ENCODE measurements at regions not wholly inside any gene's neighbourhood (a gene's known extent, or its start where the extent isn't known, plus 50 kb on each side); places are given as distances from the start of the nearest gene placed in this dataset.
"Not testable (repeated sequence)": the region's sequence is repeated elsewhere in the genome, so short reads cannot be mapped to it uniquely, and the experiment has no call there.

DNA sequence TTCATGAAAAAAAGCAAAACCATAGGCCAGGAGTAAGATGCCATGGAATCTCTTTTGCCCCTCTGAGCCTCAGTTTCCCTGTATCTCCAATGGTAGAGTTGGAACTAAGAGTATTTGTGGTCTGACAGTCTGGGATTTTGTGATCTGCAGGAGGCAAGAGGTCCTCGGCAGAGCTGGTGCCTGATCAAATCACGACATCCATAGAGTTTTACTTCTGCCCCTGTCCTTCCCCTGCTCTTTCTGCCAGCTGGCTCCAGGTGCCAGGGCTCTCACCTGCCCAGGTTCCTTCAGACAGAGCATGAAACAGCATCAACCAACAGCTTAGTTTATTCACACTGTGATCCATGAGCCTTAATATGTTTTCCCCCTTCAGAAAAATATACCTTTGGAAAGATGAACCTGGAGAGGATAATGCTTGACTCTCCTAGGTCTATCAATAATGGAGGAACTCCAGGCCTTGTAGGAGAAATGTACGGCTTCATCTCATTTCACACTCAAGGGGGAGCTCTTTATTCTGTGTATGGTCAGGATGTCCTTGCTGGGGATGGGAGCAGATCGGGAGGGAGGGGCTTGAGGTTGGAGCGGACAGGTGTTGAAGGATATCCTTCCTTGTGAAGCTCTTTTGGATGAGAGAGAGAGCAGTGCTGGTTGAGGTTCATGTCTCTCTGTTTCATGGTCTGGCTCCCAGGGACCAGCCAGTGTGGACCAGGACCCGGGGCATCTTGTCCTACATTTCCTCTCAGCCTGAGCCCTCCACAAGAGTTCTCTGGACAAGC is 309.9 kb downstream of the RPLP1 start:
- no peak for DNase-seq (ENCODE audit: low spot score)

DNA sequence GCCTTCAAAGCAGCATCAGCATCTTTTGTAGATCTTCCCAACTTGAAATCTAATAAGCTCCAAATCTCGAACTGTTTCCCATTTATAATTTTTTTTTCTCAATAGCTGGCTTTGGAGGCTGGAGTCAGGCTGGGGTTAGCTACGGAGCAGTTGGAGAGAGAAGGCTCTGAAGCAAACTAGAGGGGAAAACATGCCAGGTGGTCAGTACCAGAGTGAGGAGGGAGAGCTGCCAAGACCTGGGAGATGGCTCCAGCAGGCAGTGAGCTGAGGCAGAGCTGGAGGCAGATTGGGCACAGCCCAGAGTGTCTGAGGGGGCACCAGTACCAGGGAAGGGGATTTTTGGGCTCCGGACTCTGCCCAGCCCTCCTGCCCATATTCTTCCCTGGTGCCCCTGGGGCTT is 311.2 kb downstream of the RPLP1 start:
- no peak for DNase-seq (ENCODE audit: low spot score)

DNA sequence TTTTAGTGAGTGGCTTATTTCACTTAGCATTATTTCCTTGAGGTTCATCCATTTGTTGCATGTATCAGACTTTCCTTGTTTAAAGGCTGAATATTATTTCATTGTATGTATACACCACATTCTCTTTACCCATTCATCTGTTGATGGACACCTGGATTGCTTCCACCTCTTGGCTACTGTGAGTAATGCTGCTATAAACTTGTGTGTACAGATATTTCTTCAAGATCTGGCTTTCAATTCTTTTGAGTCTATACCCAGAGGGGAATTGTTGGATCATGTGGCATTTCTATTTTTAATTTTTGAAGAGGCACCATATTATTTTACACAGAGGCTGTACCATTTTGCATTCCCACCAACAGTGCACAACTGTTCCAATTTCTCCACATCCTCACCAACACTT is 313.5 kb downstream of the RPLP1 start:
- DNase-seq (ENCODE audit: low spot score) = no peak

DNA sequence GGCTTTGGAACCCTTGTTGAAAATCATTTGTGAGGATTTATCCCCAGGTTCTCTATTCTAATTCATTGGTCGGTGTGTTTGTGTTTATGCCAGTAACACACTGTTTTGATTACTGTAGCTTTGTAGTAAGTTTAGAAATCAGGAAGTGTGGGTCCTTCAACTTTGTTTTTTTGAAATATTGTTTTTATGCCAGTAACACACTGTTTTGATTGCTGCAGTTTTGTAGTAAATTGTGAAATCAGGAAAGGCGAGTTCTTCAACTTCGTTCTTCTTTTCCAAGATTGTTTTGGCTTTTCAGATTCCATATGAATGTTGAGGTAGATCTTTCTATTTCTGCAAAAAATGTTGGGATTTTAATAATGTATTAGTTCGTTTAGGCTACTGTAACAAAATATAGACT is 314.6 kb downstream of the RPLP1 start:
- no peak for DNase-seq (ENCODE audit: low spot score)

DNA sequence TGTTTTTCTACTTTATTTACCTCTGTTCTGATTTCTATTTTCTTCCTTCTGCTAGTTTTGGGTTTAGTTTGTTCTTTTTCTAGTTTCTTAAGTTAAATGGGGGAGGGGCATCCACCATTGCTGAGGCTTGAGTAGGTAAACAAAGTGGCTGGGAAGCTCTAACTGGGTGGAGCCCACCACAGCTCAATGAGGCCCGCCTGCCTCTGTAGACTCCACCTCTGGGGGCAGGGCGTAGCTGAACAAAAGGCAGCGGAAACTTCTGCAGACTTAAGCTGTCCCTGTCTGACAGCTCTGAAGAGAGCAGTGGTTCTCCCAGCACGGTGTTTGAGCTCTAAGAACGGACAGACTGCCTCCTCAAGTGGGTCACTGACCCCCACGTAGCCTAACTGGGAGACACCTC is 316.7 kb downstream of the RPLP1 start:
- not testable (repeated sequence) for DNase-seq (ENCODE audit: low spot score)

DNA sequence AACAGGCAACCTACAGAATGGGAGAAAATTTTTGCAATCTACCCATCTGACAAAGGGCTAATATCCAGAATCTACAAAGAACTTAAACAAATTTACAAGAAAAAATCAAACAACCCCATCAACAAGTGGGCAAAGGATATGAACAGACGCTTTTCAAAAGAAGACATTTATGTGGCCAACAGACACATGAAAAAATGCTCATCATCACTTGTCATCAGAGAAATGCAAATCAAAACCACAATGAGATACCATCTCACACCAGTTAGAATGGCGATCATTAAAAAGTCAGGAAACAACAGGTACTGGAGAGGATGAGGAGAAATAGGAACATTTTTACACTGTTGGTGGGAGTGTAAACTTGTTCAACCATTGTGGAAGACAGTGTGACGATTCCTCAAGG is 321.6 kb downstream of the RPLP1 start:
- DNase-seq (ENCODE audit: low spot score) = not testable (repeated sequence)

DNA sequence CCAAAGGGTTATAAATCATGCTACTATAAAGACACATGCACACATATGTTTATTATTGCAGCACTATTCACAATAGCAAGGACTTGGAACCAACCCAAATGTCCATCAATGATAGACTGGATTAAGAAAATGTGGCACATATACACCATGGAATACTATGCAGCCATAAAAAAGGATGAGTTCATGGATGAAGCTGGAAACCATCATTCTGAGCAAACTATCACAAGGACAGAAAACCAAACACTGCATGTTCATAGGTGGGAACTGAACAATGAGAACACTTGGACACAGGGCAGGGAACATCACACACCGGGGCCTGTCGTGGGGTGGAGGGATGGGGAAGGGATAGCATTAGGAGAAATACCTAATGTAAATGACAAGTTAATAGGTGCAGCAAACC is 322.1 kb downstream of the RPLP1 start:
- DNase-seq (ENCODE audit: low spot score) = not testable (repeated sequence)

DNA sequence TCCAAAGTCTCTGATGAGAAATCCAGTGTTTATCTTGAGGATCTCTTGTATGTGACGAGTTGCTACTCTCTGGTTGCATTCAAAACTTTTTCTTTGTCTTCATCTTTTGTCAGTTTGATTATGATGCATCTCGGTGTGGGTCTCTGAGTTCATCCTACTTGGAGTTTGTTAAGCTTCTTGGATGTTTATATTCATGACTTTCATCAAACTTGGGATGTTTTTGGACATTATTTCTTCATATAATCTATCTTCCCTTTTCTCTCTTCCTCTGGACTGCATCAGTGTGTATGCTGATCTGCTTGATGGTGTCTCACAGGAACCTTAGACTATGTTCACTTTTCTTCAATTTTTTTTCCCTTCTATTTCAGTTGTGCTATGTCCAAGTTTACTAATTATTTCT is 320.4 kb downstream of the TLE3 start:
- DNase-seq (ENCODE audit: low spot score) = no peak

DNA sequence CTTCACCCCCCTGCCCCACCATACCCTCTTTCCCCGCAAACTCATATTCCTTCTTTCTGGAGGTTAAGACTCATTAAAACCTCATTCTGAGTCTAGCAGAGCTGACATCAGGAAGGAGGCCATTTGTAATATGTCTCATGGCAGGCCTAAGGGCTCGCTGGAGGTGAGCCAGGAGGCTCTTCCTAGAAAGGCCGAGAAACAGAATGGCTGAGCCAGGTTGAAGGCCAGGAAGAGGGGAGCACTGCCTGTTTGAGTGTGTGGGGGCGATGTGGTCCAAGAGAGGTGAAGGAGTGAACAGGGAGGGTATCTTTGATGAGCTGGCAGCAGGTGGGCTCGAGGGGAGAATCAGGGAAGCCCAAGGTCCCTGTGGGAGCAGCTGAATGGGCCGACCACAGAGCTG is 317.3 kb downstream of the TLE3 start:
- no peak for DNase-seq (ENCODE audit: low spot score)

DNA sequence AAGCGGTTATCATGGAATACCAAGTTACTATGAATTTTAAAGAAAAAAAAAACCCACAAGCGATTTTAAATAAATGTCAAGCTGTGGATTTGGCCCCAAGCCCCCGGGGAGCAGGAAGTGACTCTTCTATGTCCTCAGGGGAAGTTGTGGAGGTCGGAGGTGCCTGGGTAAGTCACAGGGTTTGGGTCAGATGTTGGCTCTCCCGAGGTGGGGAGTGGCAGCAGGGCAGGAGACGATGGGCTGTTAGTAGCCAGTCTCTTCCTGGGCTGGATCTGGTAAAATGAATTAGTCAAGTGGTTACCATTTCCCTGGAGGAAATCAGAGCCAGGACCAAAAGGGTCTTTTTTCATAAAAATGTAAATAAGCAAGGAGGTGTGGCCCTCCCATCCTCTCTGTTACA is 316.7 kb downstream of the TLE3 start:
- no peak for DNase-seq (ENCODE audit: low spot score)

DNA sequence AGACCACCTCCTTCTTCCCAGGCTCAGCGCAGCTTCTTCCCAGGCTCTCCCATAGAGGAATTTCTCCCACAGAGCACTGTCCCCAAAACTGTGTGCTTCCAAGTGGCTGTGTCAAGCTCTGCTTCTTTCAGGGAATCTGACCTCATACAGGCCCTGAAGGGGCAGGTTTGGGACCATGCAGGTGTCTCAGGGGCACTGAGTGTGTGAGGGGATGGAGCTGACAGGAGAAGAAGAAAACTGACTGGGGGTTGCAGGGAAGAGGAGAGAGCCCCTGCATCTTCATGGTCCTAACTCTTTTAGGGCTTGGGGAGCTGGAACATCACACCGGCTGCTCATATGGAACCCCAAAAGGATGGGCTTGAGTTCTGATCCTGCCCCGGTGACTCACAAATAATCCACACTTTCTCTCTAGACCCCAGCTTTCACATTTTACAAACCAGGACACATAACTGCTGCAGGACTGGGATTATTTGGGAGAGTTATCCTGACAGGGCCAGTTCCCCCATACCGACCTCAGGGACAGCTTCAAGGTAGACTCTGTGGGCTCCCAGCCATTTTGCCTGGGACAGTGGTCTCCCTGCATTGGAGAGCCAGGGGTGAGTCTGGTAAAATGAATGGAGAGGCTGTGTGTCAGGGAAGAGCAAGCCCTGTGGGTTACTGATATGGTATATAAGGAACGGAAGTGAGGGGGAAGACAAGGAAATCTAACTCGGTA is 316.1 kb downstream of the TLE3 start:
- DNase-seq (ENCODE audit: low spot score) = no peak

DNA sequence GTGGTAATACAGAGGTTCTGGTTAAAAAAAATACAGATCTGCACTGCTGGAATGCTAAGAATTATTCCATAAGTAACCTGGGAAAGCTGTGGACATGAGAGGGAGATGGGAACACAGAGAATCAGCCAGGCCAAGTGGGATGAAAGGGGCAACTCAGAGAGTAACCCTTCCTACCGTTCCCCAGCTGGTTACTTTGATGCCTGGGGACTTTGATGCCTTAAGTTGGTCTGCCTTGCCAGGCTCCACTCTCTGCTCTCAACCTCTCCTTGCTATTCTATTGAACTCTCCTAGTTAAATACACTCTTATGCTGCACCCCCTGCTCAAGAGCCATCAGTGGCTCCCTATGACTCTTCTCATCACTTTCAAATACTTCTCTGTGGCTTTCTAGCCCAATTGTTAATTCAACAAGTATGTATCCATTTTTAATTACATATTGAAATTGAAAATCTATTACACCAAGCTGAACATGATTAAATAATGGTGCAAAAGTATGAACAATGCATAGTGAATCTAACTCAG is 315.5 kb downstream of the TLE3 start:
- DNase-seq (ENCODE audit: low spot score) = no peak

DNA sequence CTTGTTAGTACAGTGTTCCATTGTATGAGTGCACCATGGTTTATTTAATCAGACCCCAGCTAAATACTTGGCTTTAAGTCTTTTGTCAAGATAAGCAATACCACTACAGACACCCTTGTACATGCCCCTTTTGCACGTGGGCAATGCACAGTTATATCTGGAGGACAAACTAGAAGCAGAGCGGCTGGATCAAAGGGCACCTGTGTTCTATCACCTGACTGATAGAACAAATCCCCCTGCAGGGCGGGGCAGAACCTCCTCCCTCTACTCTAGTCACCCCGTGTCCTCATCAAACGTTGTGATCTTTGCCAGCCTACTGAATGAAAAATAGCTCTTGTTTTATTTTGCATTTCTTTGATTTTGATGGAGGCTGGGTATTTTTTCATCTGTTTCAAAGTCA is 314.9 kb downstream of the TLE3 start:
- no peak for DNase-seq (ENCODE audit: low spot score)

DNA sequence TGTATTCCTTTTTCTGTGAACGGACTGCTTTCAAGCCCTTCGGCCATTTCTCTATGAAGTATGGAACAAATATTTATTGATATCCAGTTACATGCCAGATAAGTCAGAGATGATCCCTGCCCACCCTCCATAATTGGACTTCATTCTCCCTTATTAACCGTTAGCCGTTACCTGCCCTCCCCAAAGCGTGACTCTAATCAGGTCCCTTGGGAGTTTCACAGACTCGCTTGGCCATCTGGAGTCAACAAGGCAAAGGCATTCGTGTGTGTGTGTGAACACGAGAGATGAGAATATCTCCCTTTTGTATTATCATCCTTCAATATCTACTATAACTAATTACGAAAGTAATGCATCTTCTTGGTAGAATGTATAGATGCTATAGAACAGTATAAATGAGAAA is 314.5 kb downstream of the TLE3 start:
- DNase-seq (ENCODE audit: low spot score) = no peak

DNA sequence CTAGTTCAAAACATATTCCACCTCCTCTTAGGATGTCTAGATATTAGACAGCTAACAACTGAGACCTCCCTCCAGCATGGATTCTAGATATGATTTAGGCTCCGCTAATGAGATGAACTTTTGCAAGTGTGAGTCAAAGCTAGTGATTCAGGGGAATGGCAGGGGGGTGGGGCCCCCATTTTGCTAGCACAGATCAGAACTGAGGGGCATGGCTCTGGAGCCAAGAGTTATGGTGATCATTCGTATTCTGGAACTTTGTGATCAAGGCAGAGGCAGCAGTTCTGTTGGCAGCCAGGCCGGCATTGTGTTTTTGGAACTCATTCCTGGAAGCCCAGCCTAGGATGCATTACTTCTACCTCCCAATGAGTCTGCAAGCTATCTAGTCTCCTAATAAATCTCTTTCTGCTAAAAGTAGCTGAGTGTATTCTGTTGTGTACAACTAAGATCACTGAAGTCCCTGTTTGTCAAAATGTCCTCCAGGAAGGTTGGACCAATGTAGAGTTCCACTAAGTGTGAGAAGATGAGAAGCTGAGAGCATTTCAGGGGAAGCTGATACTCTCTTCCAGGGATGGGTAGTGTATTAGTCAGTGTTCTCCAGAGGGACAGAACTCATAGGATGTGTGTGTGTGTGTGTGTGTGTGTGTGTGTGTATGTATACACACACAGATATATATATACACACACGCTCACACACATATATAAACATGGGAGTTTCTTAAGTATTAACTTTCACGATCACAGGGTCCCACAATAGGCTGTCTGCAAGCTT is 312.7 kb downstream of the TLE3 start:
- DNase-seq (ENCODE audit: low spot score) = no peak

DNA sequence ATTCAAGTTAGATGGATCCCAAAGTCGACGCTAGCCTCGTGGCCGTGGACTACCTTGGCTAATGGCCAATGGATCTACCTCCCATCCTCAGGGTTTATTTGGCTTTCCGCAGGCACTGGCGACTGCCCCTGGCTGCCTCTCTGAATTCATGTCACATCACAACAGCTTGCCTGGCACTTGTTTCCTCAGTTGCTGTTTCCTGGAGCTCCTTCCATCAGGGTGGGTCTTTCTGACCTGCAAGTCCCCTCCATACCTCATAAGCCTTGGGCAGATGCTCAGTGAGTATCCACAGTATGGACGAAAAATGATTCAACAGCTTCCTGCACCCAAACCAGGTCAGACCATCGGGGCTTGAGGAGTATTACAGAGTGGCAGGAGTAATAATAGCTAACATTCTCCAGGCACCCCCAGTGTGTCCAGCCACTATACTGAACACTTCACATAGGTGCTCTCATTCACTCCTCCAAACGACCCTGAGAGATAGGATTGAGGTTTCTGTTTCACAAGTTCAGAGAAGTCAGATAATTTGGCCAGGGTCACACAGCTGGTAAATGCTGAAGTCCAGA is 311.5 kb downstream of the TLE3 start:
- DNase-seq (ENCODE audit: low spot score) = no peak

DNA sequence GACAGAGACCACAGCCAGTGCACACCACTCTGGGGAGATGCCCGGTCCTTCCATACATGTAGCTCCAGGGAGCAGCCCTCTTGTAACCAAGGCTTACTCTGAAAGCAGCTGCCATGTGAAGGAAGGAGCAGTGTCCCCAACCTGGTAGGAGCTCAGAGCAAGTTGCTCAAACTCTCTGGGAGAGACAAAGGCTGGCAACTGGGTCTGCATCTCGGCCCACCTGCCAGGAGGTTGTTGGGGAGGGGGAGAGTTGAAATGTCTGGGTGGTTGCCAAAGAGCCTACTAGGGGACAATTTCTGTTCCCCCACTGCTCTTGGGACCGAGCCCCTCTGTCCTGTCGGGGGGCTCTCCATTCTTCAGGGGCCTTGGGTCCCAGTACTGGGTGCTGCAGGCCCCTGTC is 309.9 kb downstream of the TLE3 start:
- DNase-seq (ENCODE audit: low spot score) = no peak

DNA sequence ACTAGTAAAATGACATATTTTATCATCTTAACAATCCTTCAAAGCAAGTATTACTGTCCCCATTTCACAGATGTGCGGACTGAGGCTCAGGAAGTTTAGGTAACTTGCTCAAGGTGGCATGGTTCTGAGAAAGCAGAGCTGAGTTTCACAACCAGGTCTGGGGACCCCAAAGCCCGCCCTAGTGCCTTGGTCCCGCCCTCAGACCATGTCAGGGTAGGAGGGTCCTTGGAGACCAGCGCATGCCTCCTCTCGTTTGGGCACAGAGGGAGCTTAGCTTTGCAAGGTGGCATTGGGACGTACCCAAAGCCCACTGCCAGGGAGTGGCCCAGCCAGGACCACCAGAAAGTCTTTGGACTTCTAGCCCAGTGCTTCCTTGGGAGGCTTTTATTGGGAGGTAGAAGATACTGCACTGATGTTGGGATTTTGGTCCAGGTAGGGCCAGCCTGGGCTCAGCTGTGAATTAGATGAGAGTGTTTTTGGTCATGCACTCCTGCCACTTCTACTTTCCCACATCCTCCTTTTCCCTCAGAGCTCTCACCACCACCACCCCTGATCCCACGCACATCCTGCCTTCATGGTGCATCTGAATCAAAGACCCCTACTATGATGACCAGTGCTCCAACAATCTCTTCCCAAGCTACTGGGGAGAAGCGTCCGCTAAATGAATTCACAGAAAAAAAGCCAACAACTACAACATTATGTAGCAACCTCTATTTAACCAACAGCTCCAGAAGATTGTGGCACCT is 307.9 kb downstream of the TLE3 start:
- DNase-seq (ENCODE audit: low spot score) = peak; percentile 23

DNA sequence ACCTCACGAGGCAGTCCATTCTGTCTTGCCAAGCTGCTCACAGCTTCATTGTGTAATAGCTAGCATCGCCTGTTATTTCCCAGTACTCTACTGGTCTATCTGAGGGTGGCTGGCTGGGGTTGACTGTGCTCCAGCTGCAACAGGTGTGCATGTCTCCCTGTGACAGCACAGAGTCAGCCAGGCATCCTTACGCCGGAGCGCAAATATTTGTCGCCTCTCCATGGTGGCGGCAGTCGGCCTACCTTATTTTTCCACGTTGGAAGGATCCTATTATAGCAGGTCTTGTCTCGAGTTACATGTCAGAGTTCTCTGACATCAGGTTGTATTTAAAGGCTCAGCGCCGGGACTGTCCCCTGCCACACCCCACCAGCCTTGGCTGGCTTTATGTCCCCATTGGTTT is 307.1 kb downstream of the TLE3 start:
- DNase-seq (ENCODE audit: low spot score) = peak; percentile 55

DNA sequence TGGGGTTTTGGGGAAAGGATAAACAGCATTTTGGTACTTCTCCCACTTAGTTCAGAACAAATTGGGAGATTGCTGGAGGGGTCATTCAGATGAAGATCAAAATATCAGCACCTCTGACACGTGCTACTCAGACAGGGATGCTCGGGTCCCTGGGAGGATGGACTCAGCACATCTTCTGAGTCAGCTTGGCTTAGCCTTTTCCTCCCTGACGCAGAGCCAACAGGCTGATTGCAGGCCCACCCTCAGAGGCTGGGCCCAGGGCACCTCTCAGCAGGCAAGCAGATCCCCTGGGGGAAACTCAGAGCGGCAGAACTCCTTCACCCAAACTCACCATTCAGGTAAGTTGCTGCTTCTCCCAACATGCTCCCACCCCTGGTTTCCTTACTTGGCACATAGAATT is 304.9 kb downstream of the TLE3 start:
- DNase-seq (ENCODE audit: low spot score) = peak; percentile 49

DNA sequence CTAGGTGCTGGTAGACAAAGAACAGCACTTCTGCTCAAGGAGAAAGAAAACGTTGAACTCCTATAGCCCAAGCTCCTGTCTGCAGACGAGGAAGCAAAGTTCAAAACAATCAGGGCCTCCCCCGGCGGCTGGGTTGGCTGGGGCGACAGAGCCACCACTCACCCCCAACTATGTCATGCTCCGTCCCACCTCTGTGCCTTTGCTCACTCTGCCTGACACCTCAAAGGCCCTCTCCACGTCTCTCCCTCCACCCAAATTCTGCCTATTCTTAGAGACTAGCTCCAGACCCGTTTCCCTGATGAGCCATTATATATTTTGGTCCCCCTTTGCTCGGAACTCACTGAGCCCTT is 304.3 kb downstream of the TLE3 start:
- no peak for DNase-seq (ENCODE audit: low spot score)

All from left forelimb (tissue), 1 donor.